ENCODE measurements at regions not wholly inside any gene's neighbourhood (a gene's known extent, or its start where the extent isn't known, plus 50 kb on each side); places are given as distances from the start of the nearest gene placed in this dataset.
"Not testable (repeated sequence)": the region's sequence is repeated elsewhere in the genome, so short reads cannot be mapped to it uniquely, and the experiment has no call there.

DNA sequence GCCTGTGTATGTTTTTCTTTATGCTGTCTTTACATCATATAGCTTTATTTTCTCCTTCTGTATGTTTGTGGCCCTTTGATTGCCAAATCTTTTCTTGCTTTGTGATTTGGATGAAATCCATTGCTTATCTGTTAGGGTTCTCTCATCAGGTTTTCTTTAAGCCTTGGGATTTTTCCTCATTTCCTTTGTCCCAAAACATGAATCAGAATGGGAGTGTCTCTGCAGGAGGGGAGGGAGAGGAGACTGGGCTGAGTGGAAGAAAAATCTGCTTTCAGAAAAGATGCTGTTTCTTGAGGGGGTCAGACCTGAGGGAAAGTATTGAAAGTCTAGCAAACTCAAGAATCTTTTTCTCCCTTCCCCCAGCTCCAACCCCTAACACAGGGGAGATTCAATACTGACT lies 758.0 kb upstream of the MMS22L start:
- no peak for DNase-seq

GRCh38 chr6:98041921-98042320 lies 758.9 kb upstream of the MMS22L start:
- DNase-seq: no peak

DNA sequence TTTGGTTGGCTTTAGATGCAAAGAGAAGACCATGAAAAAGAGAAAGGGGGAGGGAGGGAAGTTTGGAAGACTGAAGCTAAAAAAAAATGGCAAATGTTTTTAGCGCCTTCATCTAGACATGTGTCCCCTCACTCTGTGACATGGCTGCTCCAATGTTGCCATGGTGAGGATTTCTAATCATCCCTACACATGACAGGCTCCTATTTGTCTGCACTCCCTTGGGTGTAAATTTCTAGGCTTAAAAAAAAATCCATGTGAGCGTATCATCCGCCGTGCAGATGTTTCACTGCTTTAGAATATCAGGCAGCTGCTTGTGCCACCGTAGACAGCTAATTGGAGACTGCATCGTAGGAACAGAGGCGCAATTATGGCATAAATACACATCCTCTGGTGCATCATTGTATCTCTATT lies 761.1 kb upstream of the MMS22L start:
- no peak for DNase-seq

- DNase-seq: no peak
Observed at GRCh38 chr6:98044791-98045470, 761.9 kb upstream of the MMS22L start.

DNA sequence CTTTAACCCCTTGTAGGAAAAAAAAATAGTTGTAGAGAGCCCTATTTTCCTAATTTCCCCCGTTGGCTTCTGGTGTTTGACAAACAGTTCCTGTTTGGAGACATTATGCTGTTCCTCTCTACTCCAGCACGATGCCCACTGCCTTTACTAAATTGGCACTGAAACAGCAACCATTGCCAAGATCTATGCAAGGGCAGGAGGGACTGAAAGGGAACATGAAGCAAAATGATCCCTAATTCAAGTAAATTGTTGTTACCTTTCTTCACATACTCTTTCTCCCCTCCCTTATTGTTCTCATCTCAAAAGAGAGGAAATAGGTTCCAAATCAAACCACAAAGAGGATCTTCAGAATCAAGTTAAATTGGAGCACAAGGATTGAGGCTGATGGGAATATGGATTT lies 764.1 kb upstream of the MMS22L start:
- no peak for DNase-seq

DNA sequence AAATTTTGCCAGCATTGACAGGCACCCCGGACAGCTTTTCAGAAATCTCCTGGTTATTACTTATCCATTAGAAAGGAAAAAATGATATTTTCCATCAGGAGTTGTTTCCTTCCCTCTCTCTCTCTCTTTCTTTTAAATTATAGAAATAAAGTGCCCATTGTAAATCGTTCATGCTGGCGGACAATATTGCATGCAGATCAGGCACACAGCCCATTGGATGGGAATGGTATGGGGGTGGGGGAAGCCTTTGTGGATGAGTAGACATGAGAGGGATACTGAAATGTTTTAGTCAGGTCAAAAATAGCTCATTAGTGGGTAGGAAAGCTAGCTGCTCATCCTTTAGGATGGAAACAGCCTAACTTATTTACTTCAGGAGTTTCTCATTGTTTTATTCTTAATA lies 764.9 kb upstream of the MMS22L start:
- no peak for DNase-seq

GRCh38 chr6:98054453-98054852 lies 771.4 kb upstream of the MMS22L start:
- DNase-seq: no peak

DNA sequence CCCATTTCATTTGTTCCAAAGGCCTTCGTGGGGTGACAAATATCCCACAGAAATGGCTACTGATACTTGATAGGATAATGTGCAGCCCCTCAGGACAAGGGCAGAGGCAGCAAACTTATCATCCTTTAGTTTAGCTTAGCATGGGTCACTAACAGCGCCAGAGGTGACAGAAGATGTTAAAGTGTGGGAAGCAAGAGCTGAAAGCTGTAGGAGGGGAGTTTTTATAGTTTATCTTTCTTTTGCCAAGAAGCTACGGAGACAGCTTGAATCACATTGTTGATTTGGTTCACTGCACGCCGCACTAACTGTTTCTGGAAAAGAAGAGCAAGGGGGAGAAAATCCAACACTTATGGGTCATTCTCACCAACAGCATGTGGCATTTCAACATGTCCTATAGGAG lies 773.9 kb upstream of the MMS22L start:
- DNase-seq: no peak

DNA sequence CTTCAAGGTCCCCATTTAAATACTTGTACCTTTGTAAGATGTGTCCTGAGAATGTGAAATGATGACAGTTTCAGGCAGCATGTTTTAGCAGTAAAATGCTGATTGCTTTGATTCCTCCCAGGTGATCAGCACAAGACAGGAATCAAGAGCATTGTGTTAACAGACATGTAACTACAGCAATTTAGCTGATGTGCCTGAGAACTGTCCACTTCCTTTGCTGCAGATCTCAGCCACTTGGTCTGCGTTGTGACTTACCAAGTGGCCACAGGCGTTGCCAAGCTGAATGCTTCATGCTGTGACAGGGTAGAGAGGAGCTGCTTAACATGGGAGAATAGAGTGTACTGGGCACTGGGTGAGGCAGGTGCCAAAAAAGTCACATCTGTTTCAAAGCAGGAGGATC lies 767.0 kb upstream of the POU3F2 start:
- DNase-seq: no peak

- DNase-seq: not testable (repeated sequence)
Observed at GRCh38 chr6:98088537-98088936, 745.8 kb upstream of the POU3F2 start.

GRCh38 chr6:98092331-98092730 lies 742.0 kb upstream of the POU3F2 start:
- no peak for DNase-seq

DNA sequence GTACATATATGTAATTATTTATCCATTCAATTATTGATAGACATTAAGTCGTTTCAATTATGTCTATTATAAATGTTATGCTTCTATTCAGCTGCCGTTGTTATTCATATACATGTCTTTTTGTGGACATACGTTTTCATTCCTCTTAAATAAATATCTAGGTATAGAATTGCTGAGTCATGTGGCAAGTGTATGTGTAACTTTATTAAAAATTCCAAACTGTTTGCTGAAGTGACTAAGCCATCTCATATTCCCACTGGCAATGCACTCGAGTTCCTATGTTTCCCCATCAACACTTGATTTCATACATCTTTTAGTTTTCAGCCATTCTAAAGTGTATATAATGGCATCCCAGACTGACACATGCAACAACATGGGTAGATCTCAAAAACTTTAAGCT lies 739.7 kb upstream of the POU3F2 start:
- DNase-seq: no peak

DNA sequence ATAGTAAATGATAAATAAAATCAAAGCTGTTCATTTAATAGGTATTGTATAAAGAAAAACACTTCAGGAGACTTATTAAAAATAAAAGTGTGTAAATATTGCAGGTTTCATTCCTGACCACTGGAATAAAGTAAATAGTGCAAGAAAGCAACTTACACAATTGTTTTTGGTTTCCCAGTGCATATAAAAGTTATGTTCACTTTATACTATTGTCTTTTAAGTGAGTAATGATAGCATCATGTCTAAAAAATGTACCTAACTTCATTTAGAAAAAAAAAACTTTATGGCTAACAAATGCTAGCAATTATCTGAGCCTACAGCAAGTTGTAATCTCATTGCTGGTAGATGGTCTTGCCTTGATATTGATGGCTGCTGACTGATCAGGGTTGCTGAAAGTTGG lies 726.6 kb upstream of the POU3F2 start:
- DNase-seq: no peak

DNA sequence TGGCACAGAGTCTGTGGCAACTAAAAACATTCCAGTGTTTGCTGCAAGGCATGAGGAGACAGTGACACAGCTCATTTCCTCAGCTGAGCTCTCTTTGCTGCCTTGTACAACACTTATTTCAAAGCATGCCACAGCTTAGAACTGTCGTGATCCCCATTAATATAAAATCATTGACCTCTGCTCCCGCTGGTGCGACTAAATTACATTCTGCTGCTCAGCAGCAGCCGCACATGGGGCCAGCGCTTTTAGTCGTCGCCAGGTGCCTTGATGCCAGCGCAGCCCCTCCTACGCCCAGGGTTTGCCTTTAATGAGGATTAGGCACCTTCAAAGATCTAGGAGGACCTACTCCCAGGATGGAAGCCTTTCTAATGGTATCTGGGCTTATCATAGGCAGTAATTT lies 717.9 kb upstream of the POU3F2 start:
- no peak for DNase-seq

DNA sequence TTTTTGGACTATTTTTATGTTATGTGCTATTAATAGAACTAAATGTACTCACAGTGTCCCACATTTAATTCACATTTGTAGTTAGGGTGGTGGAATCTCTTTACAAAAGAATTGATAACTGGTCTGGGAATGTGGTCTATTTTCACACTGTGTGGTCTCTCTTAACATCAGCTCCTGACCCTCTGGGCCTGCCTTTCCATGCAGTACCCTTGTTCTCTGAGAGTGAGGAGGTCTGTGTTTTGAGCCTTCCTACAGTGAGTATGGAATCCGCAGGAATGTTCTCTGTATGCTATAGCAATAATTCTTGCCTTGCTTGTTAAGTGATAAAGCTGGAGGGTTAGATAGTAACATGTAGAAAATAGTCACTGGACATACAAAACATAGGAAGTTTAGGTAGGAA lies 717.3 kb upstream of the POU3F2 start:
- DNase-seq: no peak

DNA sequence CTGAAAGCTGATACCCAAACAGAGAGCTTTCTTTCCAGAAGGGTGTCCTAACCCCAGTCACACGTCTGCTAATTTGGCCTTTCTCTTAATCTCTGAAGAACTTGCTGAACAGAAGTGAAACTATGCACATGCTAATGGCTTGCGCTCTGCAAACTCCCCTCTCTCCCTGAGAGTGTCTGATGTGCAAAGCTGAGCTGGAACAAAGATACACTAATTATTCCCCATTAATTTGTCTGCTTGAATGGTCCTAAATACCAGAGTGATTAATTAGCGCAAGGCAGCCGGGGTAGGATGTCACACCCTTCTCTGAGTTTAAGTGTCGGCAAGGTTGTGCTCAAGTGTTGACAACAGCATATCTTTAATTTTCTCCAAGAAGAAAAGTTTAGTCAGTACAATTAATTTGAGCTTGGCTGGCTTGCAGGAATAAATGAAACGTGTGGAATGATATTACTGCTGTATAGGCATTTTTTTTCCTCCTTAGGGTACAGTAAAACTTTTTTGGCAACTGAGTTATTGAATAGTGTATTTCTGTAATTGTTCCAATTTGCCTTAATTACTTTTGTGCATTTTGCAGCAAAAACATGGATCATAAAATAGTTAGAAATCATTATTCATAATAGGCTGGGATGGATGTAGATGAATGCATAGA lies 715.9 kb upstream of the POU3F2 start:
- DNase-seq: no peak

DNA sequence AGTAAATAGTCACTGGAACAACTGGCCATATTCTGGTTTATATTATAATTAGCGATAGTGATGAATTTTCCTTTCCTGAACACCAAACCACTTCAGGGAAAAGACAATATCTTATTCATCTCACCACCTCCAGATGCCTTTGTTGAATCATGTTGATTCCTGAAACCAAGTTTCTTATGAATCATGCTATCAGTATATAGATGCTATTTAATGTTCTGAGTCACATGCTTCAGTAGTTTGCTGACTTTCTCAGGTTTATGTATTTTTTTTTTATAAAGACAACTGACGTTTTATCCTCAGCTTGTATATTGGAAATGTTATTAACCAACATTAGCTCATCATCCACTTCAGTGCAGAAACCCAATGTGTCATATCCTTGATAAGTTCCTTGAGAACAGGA lies 710.2 kb upstream of the POU3F2 start:
- DNase-seq: no peak

GRCh38 chr6:98131290-98131990 lies 702.9 kb upstream of the POU3F2 start:
- no peak for DNase-seq

GRCh38 chr6:98136333-98136732 lies 698.0 kb upstream of the POU3F2 start:
- no peak for DNase-seq

GRCh38 chr6:98137391-98137790 lies 697.0 kb upstream of the POU3F2 start:
- no peak for DNase-seq

DNA sequence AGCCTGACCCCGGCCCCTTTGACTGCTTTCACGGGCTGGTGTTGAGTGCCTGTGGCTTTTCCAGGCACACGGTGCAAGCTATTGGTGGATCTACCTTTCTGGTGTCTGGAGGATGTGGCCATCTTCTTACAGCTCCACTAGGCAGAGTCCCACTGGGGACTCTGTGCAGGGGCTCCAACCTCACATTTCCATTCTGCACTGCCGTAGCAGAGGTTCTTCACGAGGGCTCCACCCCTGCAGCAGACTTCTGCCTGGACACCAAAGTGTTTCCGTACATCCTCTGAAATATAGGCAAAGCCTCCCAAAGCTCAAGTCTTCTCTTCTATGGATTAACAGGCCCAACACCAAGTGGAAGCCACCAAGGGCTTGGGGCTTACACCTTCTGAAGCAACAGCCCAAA lies 691.5 kb upstream of the POU3F2 start:
- no peak for DNase-seq

DNA sequence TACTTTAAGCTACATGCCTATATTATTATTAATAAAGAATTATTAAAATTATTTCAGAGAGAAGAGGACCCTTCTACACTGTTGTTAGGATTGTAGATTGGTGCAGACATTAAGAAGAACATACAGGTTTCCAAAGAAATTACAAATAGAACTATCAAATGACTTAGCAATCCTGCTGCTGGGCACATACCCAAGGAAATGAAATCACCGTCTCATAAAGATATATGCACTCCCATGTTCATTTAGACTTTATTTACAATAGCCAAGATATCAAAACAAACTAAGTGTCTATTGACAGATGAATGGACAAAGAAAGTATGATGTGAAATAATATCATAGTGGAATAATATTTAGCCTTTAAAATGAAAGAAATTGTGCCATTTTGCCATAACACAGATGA lies 687.7 kb upstream of the POU3F2 start:
- DNase-seq: no peak

DNA sequence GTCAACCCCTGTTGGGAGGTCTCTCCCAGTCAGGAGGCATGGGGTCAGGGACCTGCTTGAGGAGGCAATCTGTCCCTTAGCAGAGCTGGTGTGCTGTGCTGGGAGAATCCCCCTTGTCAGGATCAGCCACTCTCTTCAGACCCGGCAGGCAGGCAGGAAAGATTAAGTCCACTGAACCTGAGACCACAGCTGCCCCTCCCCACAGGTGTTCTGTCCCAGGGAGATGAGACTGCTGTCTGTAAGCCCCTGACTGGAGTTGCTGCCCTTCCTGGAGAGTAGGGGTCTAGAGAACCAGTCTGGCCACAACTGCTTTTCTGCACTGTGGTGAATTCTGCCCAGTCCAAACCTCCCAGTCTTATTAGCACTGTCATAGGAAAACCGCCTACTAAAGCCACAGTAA lies 677.8 kb upstream of the POU3F2 start:
- DNase-seq: no peak

- DNase-seq: no peak
Observed at GRCh38 chr6:98179606-98180005, 654.8 kb upstream of the POU3F2 start.

GRCh38 chr6:98200084-98200483 lies 634.3 kb upstream of the POU3F2 start:
- DNase-seq: no peak
